ENCODE measurements at regions not wholly inside any gene's neighbourhood (a gene's known extent, or its start where the extent isn't known, plus 50 kb on each side); places are given as distances from the start of the nearest gene placed in this dataset.

- H3K4me3 ChIP-seq (ENCODE audit: low read length) = no peak overlapping the region
- peaks cover 13% of the 10 kb centered on the region for H3K4me1 ChIP-seq (ENCODE audit: insufficient read depth, low read length)
- H3K27me3 ChIP-seq (ENCODE audit: insufficient read depth, low read length) = no peaks in the 10 kb centered on the region
- no peaks in the 10 kb centered on the region for H3K9me3 ChIP-seq (ENCODE audit: low read depth, low read length)
Measured at GRCh38 chr13:109569958-109570711, 216.2 kb downstream of the IRS2 start.

GRCh38 chr13:109568339-109568818, 218.0 kb downstream of the IRS2 start:
- Histone ChIP-seq H3K27me3 (ENCODE audit: insufficient read depth, low read length) (no peaks in the 10 kb centered on the region), H3K4me3 (ENCODE audit: low read length) (no peak overlapping the region), H3K9me3 (ENCODE audit: low read depth, low read length) (no peaks in the 10 kb centered on the region), H3K4me1 (ENCODE audit: insufficient read depth, low read length) (peaks cover 13% of the 10 kb centered on the region)

GRCh38 chr13:109567315-109567714, 219.1 kb downstream of the IRS2 start:
- H3K27me3 ChIP-seq (ENCODE audit: insufficient read depth, low read length) = no peaks in the 10 kb centered on the region
- no peak overlapping the region for H3K4me3 ChIP-seq (ENCODE audit: low read length)
- no peaks in the 10 kb centered on the region for H3K9me3 ChIP-seq (ENCODE audit: low read depth, low read length)
- H3K4me1 ChIP-seq (ENCODE audit: insufficient read depth, low read length) = peaks cover 13% of the 10 kb centered on the region

GRCh38 chr13:109565877-109566276, 220.5 kb downstream of the IRS2 start:
- peaks cover 13% of the 10 kb centered on the region for H3K4me1 ChIP-seq (ENCODE audit: insufficient read depth, low read length)
- H3K27me3 ChIP-seq (ENCODE audit: insufficient read depth, low read length) = no peaks in the 10 kb centered on the region
- no peaks in the 10 kb centered on the region for H3K9me3 ChIP-seq (ENCODE audit: low read depth, low read length)
- H3K4me3 ChIP-seq (ENCODE audit: low read length) = no peak overlapping the region

DNA sequence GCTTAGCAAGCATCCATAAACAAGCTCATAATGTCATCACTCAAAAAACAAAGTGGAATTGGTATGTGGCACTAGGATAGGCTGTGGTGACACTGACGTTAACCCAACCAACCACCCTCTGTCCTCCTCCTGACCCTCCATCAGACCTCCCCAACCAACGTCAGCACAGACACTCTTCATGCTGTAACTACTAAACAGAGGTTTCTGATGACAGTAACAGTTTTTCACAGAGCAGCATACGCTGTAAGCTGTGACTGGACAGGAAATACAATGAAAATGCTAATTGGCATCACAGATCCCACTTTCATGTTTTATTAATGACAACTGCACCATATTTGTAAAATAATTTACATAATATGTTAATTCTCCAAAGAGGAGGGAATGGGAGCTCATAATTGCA, 238.0 kb downstream of the IRS2 start:
- H3K27me3 ChIP-seq (ENCODE audit: insufficient read depth, low read length) = peaks cover 3% of the 10 kb centered on the region
- H3K4me1 ChIP-seq (ENCODE audit: insufficient read depth, low read length) = no peaks in the 10 kb centered on the region
- H3K9me3 ChIP-seq (ENCODE audit: low read depth, low read length) = no peaks in the 10 kb centered on the region
- no peak overlapping the region for H3K4me3 ChIP-seq (ENCODE audit: low read length)

DNA sequence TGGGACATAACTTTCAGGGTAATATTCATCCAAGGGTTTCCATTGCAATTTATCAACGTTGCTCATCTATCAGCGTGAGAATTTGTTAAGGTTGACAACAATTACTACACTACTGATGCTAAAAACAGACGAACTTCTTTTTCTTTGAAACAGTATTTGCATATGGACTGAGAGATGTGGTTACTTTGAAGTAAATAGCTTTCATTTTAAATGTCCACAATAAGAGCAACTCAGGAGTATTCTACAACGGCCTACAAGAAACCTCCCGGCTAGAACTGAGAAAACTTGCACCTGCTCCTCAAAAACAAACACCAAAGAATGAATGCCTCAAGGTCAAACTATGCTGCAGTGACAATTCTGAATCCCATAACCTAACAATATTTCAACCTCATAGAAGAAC, 238.4 kb downstream of the IRS2 start:
- peaks cover 3% of the 10 kb centered on the region for H3K27me3 ChIP-seq (ENCODE audit: insufficient read depth, low read length)
- H3K4me3 ChIP-seq (ENCODE audit: low read length) = no peak overlapping the region
- no peaks in the 10 kb centered on the region for H3K9me3 ChIP-seq (ENCODE audit: low read depth, low read length)
- H3K4me1 ChIP-seq (ENCODE audit: insufficient read depth, low read length) = no peaks in the 10 kb centered on the region

- no peaks in the 10 kb centered on the region for H3K27me3 ChIP-seq (ENCODE audit: insufficient read depth, low read length)
- H3K4me1 ChIP-seq (ENCODE audit: insufficient read depth, low read length) = no peaks in the 10 kb centered on the region
- H3K9me3 ChIP-seq (ENCODE audit: low read depth, low read length) = no peaks in the 10 kb centered on the region
- no peak overlapping the region for H3K4me3 ChIP-seq (ENCODE audit: low read length)
Measured at GRCh38 chr13:109545931-109546330, 240.5 kb downstream of the IRS2 start.

GRCh38 chr13:109541081-109541480, 245.3 kb downstream of the IRS2 start:
- no peaks in the 10 kb centered on the region for H3K27me3 ChIP-seq (ENCODE audit: insufficient read depth, low read length)
- H3K9me3 ChIP-seq (ENCODE audit: low read depth, low read length) = no peaks in the 10 kb centered on the region
- H3K4me1 ChIP-seq (ENCODE audit: insufficient read depth, low read length) = no peaks in the 10 kb centered on the region
- H3K4me3 ChIP-seq (ENCODE audit: low read length) = no peak overlapping the region

- H3K4me1 ChIP-seq (ENCODE audit: insufficient read depth, low read length) = no peaks in the 10 kb centered on the region
Measured at GRCh38 chr13:109537584-109537983, 248.8 kb downstream of the IRS2 start.

GRCh38 chr13:109533350-109533749, 253.0 kb downstream of the IRS2 start:
- H3K4me3 ChIP-seq (ENCODE audit: low read length) = no peak overlapping the region
- H3K27me3 ChIP-seq (ENCODE audit: insufficient read depth, low read length) = no peaks in the 10 kb centered on the region
- no peaks in the 10 kb centered on the region for H3K9me3 ChIP-seq (ENCODE audit: low read depth, low read length)
- H3K4me1 ChIP-seq (ENCODE audit: insufficient read depth, low read length) = no peaks in the 10 kb centered on the region

More at GRCh38 chr13:109537584-109537983, 248.8 kb downstream of the IRS2 start:
- Histone ChIP-seq H3K4me3 (ENCODE audit: low read length) (no peak overlapping the region), H3K9me3 (ENCODE audit: low read depth, low read length) (no peaks in the 10 kb centered on the region), H3K27me3 (ENCODE audit: insufficient read depth, low read length) (no peaks in the 10 kb centered on the region)

- no peak overlapping the region for H3K4me3 ChIP-seq (ENCODE audit: low read length)
- no peaks in the 10 kb centered on the region for H3K4me1 ChIP-seq (ENCODE audit: insufficient read depth, low read length)
- H3K27me3 ChIP-seq (ENCODE audit: insufficient read depth, low read length) = no peaks in the 10 kb centered on the region
- no peaks in the 10 kb centered on the region for H3K9me3 ChIP-seq (ENCODE audit: low read depth, low read length)
Measured at GRCh38 chr13:109529964-109530363, 256.4 kb downstream of the IRS2 start.

- H3K27me3 ChIP-seq (ENCODE audit: insufficient read depth, low read length) = no peaks in the 10 kb centered on the region
- H3K4me3 ChIP-seq (ENCODE audit: low read length) = no peak overlapping the region
- no peaks in the 10 kb centered on the region for H3K9me3 ChIP-seq (ENCODE audit: low read depth, low read length)
- no peaks in the 10 kb centered on the region for H3K4me1 ChIP-seq (ENCODE audit: insufficient read depth, low read length)
Measured at GRCh38 chr13:109521719-109522118, 264.7 kb downstream of the IRS2 start.

DNA sequence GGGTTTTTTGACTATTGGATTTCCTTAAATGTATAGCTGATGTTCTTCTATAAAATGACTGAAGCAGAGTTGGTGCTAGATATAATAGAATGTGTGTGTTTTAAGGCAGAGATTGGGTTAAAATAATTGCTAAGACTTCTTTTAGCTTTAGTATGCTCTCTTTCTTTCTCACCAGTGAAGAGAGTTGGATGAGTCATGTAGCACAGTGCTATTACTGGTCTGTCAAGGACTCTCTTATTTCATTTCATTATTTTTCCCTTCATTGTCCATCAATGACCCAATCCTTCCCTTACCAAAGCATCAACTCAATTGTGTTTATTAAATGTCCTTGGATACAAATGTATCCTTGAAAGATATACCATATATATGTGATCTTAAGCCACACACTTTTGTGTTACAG, 268.9 kb downstream of the IRS2 start:
- no peaks in the 10 kb centered on the region for H3K4me1 ChIP-seq (ENCODE audit: insufficient read depth, low read length)
- H3K27me3 ChIP-seq (ENCODE audit: insufficient read depth, low read length) = no peaks in the 10 kb centered on the region
- no peak overlapping the region for H3K4me3 ChIP-seq (ENCODE audit: low read length)
- no peaks in the 10 kb centered on the region for H3K9me3 ChIP-seq (ENCODE audit: low read depth, low read length)

DNA sequence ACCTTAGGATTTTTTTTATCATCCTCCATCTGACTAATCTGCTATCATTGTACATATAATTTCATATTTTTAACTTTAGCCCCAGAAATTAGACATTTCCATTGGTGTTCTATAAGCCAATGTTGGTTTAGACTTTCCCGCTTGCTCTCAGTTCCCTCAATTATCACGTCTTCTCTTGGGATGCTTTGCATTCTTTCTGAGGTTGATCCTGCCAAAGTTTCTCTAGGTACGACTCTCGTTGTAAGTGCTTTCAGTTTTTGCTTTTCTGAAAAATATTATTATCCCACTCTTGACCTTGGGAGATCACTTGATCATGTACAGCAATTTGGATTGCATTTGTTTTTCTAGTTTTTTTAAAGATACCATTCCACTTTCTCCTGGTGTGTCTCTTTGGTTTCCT, 270.2 kb downstream of the IRS2 start:
- Histone ChIP-seq H3K4me3 (ENCODE audit: low read length) (no peak overlapping the region), H3K4me1 (ENCODE audit: insufficient read depth, low read length) (peaks cover 7% of the 10 kb centered on the region), H3K9me3 (ENCODE audit: low read depth, low read length) (no peaks in the 10 kb centered on the region), H3K27me3 (ENCODE audit: insufficient read depth, low read length) (no peaks in the 10 kb centered on the region)

DNA sequence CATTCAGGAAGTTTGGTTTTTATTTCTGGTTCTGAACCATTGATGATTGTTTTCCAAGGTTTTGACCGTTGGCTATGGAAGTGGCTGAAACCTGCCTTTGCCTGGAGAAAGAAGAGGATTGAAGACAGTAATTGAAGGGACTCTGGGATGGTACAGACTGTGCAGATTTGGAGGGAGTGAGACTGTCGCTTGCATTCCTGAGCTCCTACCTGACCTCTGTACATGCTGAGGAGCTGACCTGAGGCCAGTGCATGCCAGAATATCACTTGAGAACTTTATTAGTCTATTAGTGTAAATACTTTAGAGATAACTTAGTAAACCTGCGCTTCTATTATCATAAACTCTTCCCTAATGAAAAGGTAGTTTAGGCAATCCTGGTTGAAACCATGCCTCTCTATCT, 276.4 kb downstream of the IRS2 start:
- Histone ChIP-seq H3K9me3 (ENCODE audit: low read depth, low read length) (no peaks in the 10 kb centered on the region), H3K27me3 (ENCODE audit: insufficient read depth, low read length) (no peaks in the 10 kb centered on the region), H3K4me3 (ENCODE audit: low read length) (no peak overlapping the region), H3K4me1 (ENCODE audit: insufficient read depth, low read length) (peaks cover 7% of the 10 kb centered on the region)

Data from mononuclear cell (primary cell).